ENCODE measurements at regions not wholly inside any gene's neighbourhood (a gene's known extent, or its start where the extent isn't known, plus 50 kb on each side); places are given as distances from the start of the nearest gene placed in this dataset.

GRCh38 chr12:115135800-115136211 lies 451.8 kb upstream of the TBX3 start:
- TF ChIP-seq CTCF (conservative IDR thresholded peaks at IDR 0.05) (no peak), ZFX (IDR thresholded peaks at IDR 0.05) (no peak)
- H3K27ac ChIP-seq, result peak overlapping the region; percentile 54

GRCh38 chr12:115134298-115134697 lies 450.3 kb upstream of the TBX3 start:
- no peak for TF ChIP-seq CTCF (conservative IDR thresholded peaks at IDR 0.05)
- TF ChIP-seq ZFX (IDR thresholded peaks at IDR 0.05), result no peak
- H3K27ac ChIP-seq, result no peak overlapping the region

- TF ChIP-seq CTCF (conservative IDR thresholded peaks at IDR 0.05) (no peak), ZFX (IDR thresholded peaks at IDR 0.05) (no peak)
- H3K27ac ChIP-seq, result no peak overlapping the region
These were observed 448.9 kb upstream of the TBX3 start for GRCh38 chr12:115132905-115133304.

- TF ChIP-seq ZFX (IDR thresholded peaks at IDR 0.05) (no peak), CTCF (conservative IDR thresholded peaks at IDR 0.05) (no peak)
- no peak overlapping the region for H3K27ac ChIP-seq
These were observed 448.2 kb upstream of the TBX3 start for GRCh38 chr12:115132145-115132544.

GRCh38 chr12:115129727-115130126 lies 445.8 kb upstream of the TBX3 start:
- TF ChIP-seq CTCF (conservative IDR thresholded peaks at IDR 0.05) (no peak), ZFX (IDR thresholded peaks at IDR 0.05) (no peak)
- H3K27ac ChIP-seq, result no peak overlapping the region

- TF ChIP-seq ZFX (IDR thresholded peaks at IDR 0.05), result no peak
- no peak for TF ChIP-seq CTCF (conservative IDR thresholded peaks at IDR 0.05)
These were observed 437.1 kb upstream of the TBX3 start for GRCh38 chr12:115121053-115121452.

GRCh38 chr12:115118177-115118724 lies 434.3 kb upstream of the TBX3 start:
- TF ChIP-seq CTCF (conservative IDR thresholded peaks at IDR 0.05), result no peak
- H3K27ac ChIP-seq, result no peak overlapping the region

More at GRCh38 chr12:115121053-115121452, 437.1 kb upstream of the TBX3 start:
- H3K27ac ChIP-seq, result no peak overlapping the region

Measured in C4-2B (cell line).